HG03159 (cell line): ENCODE measurements at regions not wholly inside any gene's neighbourhood (a gene's known extent, or its start where the extent isn't known, plus 50 kb on each side); places are given as distances from the start of the nearest gene placed in this dataset.

Experiments
- ATAC-seq: cut with Tn5 transposase; IDR thresholded peaks from one replicate; pipeline ENCODE4 v1.9.1; 2021; ENCODE audit warnings: mild to moderate bottlenecking, moderate library complexity; ENCODE audit not compliant: unreplicated experiment

- ATAC-seq = no peak
Observed at GRCh38 chr7:130896051-130896881, 162.3 kb upstream of the KLF14 start.

GRCh38 chr7:130896898-130897514 lies 163.0 kb upstream of the KLF14 start:
- no peak for ATAC-seq

GRCh38 chr7:130897515-130898419 lies 163.8 kb upstream of the KLF14 start:
- no peak for ATAC-seq

- ATAC-seq = no peak
Observed at GRCh38 chr7:130899071-130899560, 165.1 kb upstream of the KLF14 start.

- ATAC-seq = no peak
Observed at GRCh38 chr7:130899638-130900401, 165.8 kb upstream of the KLF14 start.

GRCh38 chr7:130900471-130901076 lies 166.6 kb upstream of the KLF14 start:
- no peak for ATAC-seq

GRCh38 chr7:130901209-130901783 lies 167.3 kb upstream of the KLF14 start:
- no peak for ATAC-seq

- ATAC-seq = no peak
Observed at GRCh38 chr7:130902755-130903357, 168.8 kb upstream of the KLF14 start.

GRCh38 chr7:130903358-130903974 lies 169.5 kb upstream of the KLF14 start:
- ATAC-seq = no peak

GRCh38 chr7:130904031-130904757 lies 170.2 kb upstream of the KLF14 start:
- ATAC-seq = no peak

GRCh38 chr7:130904792-130905191 lies 170.8 kb upstream of the KLF14 start:
- ATAC-seq = no peak

GRCh38 chr7:130906575-130906974 lies 172.6 kb upstream of the KLF14 start:
- no peak for ATAC-seq

- no peak for ATAC-seq
Observed at GRCh38 chr7:130907439-130907838, 173.4 kb upstream of the KLF14 start.

- ATAC-seq = no peak
Observed at GRCh38 chr7:130908345-130909160, 174.5 kb upstream of the KLF14 start.

GRCh38 chr7:130909161-130909836 lies 175.3 kb upstream of the KLF14 start:
- no peak for ATAC-seq

- no peak for ATAC-seq
Observed at GRCh38 chr7:130909881-130910672, 176.1 kb upstream of the KLF14 start.
